RPMI7951 (cell line): ENCODE measurements at regions not wholly inside any gene's neighbourhood (a gene's known extent, or its start where the extent isn't known, plus 50 kb on each side); places are given as distances from the start of the nearest gene placed in this dataset.
"Not testable (repeated sequence)": the region's sequence is repeated elsewhere in the genome, so short reads cannot be mapped to it uniquely, and the experiment has no call there.

ENCODE experiments used
- DNase-seq: peaks from one replicate; pipeline ENCODE4 v3.0.0-alpha.2; 2012; ENCODE audit warnings: low read depth

DNA sequence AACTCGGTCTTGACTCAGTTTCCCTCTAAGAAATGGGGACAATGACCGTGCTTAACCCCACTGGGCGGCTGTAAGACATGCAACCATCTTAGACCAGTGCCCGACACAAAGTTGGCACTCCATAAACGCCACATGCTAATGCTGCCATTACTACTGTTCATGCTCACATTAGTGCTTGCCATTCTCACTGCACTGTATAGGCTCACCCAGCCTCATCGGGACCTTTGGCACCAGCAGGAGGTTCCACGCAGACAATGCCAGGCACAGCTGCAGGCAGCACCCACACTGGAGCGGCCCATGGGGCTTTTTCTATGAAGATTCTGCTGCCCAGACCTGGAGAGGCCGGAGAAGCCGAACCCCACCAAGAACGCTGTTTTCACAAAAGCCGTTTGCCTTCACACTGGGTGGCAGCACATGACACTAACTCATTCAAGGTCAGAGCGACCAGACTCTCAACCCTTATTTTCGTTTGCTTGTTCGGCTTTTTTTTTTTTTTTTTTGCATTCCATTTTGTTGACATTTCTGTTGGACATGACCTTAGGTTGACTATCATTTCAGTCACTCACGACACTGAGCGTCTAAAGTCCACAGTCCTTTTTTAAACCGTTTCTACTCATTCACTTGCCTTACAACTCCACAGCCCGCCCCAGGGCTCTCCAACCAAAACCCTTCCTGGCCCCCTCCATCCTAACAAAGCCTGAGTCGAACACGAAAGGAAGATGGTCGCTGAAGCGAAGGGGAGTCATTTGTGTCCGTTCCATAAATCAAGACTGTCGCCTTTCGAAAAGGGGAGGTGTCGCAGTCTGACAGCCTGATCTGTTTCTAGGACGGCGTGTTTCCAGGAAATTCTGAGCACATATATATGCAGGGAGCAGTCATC, 124.4 kb upstream of the RNF32 start:
- DNase-seq: no peak

GRCh38 chr7:156514851-156515250, 125.7 kb upstream of the RNF32 start:
- DNase-seq: no peak

- no peak for DNase-seq
Measured at GRCh38 chr7:156511426-156511825, 129.1 kb upstream of the RNF32 start.

DNA sequence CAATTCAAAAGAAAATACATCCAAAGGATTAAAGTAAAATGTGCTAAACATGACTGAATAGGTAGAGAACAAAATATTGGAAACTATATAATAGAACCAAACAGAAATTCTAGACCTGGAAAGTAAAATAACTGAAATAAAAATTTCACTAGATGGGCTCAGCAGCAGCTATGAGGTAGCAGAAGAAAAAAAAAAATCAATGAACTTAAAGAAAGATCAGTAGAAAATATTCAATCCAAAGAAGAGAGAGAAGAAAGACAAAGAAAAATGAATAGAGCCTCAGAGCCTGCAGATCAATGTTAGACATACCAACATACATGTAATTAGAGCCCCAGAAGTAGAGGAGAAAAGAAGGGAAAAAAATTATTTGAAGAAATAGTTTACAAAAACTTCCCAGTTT, 129.6 kb upstream of the RNF32 start:
- DNase-seq: no peak

- DNase-seq: no peak
Measured at GRCh38 chr7:156509216-156509615, 131.4 kb upstream of the RNF32 start.

DNA sequence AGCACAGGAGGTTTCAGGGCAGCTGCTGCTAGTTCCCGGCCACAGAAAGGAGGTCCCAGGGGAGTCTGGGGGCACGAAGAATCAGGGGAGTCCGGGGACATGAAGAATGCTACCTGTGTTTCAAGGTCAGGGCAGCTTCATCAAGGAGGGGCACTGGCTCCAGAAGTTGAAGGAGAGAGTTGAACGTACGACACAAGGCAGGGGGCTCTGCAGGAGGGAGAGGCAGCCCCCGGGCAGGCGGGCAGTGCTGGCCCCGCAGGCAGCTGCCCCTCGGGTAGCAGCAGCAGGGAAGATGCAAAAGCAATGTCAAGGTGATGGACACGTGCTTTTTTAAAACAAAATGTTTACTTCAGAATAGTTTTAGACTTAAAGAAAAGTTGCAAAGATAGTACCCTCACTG, 134.7 kb upstream of the RNF32 start:
- DNase-seq: no peak

- no peak for DNase-seq
Measured at GRCh38 chr7:156504687-156505545, 135.7 kb upstream of the RNF32 start.

DNA sequence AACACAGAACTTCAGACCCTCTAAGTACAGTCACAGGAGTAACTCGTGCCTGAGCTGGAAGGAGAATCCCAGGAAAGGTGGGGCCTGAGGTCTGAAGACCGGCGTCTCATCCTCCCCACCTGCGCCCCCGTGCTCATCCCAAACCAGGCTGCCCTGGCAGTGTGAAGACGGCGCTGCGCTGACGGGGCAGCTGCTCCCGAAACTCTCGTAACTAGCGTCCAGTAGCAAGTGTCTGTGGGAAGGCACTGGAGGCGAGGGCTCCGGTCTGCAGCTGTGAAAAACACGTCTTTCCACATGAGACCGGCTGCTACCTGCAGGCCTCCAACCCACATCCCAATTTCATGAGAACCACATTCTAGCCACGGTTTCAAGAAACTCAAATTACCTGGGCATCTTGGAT, 136.6 kb upstream of the RNF32 start:
- no peak for DNase-seq

- DNase-seq: no peak
Measured at GRCh38 chr7:156503196-156503595, 137.4 kb upstream of the RNF32 start.

DNA sequence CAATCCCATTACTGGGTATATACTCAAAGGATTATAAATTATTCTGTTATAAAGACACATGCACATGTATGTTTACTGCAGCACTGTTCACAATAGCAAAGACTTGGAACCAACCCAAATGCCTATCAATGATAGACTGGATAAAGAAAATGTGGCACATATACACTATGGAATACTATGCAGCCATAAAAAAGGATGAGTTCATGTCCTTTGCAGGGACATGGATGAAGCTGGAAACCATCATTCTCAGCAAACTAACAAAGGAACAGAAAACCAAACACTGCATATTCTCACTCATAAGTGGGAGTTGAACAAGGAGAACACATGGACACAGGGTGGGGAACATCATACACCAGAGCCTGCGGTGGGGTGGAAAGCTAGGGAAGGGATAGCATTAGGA, 138.8 kb upstream of the RNF32 start:
- not testable (repeated sequence) for DNase-seq

DNA sequence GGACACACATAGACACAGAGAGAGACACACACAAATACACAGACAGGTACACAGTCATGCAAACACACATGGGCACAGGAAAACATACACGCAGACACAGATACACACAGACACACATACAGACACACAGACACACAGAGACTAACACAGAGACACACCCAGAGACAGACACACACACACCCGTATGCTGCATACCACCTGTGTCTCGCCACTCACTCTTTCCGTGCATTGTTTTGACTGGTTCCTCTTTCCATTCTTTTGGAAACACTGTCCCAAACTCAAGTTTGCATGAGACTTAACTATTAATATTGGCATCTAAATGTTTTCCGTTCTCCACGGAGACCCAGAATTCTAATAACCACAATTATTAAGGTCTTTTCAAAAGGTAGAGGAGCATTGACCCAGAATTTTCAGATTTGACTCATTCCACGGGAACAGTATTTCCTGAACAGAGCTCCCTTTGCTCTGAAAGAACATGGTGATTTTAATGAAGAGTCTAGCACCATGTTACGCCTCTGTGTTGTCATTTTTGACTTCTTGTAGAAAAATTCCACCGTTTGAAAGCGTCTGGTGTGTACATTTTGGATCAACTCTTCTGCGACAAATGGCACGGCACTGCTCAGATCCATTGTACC, 141.2 kb upstream of the RNF32 start:
- no peak for DNase-seq

- DNase-seq: no peak
Measured at GRCh38 chr7:156497776-156498509, 142.6 kb upstream of the RNF32 start.

DNA sequence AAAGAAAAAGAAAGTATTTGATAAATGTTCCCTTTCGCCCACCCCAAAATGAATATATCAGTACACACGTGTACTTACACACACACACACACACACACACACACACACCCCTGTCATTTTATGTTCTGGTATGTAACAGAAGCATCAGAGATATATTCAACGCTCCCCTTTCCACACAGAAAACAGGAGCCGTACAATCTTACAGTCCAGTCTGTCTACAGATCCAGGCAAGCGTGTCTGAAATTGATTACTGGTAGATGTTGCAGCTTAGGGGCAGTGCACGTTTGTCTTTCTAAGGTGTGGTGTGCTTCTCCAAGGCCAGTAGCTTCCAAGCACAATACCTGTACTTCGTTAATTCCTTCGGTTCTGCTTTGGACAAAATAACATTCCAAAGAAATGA, 143.7 kb upstream of the RNF32 start:
- DNase-seq: no peak

DNA sequence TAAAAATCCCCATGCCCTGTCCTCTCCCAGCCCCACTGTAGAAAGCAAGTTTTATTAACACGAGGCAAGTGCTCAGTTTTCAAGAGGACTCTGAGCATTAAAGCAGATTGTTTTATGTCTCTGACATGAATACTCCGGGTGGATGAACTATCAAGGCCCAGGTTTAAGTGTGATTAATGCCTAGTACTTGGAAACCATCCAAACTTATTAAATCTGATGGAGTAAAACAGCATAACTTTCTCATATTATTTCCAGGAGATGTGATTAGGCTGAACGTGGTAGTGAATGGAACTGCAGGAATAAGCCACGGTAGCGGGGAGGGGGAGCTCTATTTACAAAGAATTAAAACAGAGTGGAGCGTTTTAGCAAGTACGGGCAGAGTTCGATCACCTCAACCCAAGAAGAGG, 144.2 kb upstream of the RNF32 start:
- no peak for DNase-seq

- no peak for DNase-seq
Measured at GRCh38 chr7:156494960-156495359, 145.6 kb upstream of the RNF32 start.

GRCh38 chr7:156493942-156494341, 146.6 kb upstream of the RNF32 start:
- DNase-seq: no peak

DNA sequence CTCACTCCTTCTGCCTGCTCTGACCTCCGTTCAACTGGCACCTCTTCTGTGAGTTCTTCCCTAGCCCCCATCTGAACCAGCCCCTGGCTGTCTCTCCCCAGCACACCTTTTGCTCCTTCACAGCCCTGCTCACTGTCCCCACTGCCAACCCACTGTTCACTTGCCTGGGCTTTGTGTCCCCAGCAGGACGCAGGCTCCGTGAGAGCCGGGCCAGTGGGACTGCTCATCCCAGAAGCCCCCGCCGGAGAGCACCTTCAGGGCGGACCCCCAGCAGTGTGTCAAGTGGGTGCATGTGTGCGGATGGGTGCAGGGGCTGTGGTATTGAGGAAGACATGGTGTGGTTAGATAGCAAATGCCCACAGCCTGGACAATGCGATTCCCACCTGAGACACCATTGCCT, 148.4 kb upstream of the RNF32 start:
- no peak for DNase-seq

DNA sequence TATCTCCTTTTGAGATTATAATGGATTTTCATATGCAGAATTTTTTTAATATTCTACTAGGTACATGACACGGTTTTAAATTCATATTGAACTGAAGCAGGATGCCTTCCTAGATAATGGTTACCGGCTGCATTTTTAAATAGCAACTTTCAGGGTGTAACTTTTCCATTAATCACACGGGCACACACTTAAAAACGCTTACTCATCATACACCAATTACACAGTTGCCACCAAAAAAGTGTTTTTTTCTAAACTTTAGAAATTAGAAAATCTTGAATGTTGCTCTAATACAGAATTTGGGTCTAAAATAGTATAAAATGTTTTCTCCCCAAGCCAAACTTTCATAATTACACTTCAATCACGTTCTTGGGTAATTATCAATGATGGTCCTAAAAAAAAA, 149.1 kb upstream of the RNF32 start:
- no peak for DNase-seq

DNA sequence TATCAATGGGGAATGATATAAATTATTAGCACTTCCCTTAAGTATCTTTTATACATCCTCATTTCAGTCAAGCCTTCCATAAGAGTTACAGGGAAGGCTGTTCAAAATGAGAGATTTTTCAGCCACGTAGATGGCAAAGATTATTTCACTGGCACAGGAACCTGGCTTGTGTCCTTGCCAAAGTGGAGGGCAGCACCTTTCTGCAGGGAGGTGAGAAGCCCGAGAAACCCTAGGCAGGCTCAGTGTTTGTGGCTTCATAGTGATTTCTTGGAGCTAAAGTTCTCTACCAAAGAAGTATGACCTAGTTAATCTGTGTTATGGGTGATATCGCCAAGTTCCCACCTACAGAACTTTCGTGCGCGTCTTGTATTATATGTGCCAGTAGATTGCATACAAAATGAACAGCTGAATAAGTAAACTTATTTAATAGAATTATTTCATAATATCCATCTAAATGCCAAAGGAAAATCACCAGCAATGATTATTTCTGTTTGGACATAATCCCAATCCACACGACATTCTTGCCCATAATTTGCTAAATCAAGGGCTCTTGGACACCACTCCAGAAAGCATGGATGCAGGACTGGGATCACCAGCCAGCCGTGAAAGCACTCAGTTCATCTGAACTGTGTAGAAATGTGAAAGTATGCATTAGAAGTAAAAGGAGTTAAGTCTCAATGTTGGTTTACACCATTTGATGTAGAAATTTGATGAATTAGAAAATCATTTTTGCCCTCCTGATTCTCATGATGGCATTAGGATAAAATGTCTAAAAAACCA, 150.4 kb upstream of the RNF32 start:
- no peak for DNase-seq

- no peak for DNase-seq
Measured at GRCh38 chr7:156487811-156488533, 152.6 kb upstream of the RNF32 start.
